ENCODE measurements at regions not wholly inside any gene's neighbourhood (a gene's known extent, or its start where the extent isn't known, plus 50 kb on each side); places are given as distances from the start of the nearest gene placed in this dataset.

- Mint-ChIP-seq H3K9me3 (no peaks in the 10 kb centered on the region), H3K27ac (no peak overlapping the region), H3K36me3 (ENCODE audit: low read depth) (no peaks in the 10 kb centered on the region), H3K4me3 (no peak overlapping the region), H3K4me1 (no peaks in the 10 kb centered on the region), H3K27me3 (ENCODE audit: insufficient read depth) (peaks cover 3% of the 10 kb centered on the region)
- WGBS, 2 experiments (ENCODE audit: insufficient coverage in 1 of 2, insufficient read length in 1 of 2), result 100% methylated on average over 1 to 7 of the region's 9 CpGs
- Histone ChIP-seq H3K4me1 (ENCODE audit: control insufficient read depth, insufficient read depth, low read length) (no peaks in the 10 kb centered on the region), H3K9me3 (ENCODE audit: control insufficient read depth, low read length) (no peaks in the 10 kb centered on the region), H3K27ac (ENCODE audit: low read depth, low read length) (no peak overlapping the region), H3K27me3 (ENCODE audit: control insufficient read depth, insufficient read depth, low read length, poor library complexity, severe bottlenecking) (no peaks in the 10 kb centered on the region), H3K4me3 (ENCODE audit: low read length) (no peak overlapping the region), H3K9ac (ENCODE audit: extremely low read depth, low read length, poor library complexity, severe bottlenecking) (no peak overlapping the region), H3K36me3 (ENCODE audit: control insufficient read depth, insufficient read depth, low read length) (no peaks in the 10 kb centered on the region)
- no peak for DNase-seq
- TF ChIP-seq, protein P1, sequence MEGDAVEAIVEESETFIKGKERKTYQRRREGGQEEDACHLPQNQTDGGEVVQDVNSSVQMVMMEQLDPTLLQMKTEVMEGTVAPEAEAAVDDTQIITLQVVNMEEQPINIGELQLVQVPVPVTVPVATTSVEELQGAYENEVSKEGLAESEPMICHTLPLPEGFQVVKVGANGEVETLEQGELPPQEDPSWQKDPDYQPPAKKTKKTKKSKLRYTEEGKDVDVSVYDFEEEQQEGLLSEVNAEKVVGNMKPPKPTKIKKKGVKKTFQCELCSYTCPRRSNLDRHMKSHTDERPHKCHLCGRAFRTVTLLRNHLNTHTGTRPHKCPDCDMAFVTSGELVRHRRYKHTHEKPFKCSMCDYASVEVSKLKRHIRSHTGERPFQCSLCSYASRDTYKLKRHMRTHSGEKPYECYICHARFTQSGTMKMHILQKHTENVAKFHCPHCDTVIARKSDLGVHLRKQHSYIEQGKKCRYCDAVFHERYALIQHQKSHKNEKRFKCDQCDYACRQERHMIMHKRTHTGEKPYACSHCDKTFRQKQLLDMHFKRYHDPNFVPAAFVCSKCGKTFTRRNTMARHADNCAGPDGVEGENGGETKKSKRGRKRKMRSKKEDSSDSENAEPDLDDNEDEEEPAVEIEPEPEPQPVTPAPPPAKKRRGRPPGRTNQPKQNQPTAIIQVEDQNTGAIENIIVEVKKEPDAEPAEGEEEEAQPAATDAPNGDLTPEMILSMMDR (conservative IDR thresholded peaks at IDR 0.05), result no peak
Observed at GRCh38 chrX:96445531-96446065, 239.0 kb upstream of the DIAPH2 start.

- WGBS, 2 experiments (ENCODE audit: insufficient coverage in 1 of 2, insufficient read length in 1 of 2), result 83% methylated on average over 2 of the region's 3 CpGs; no CpG with 5 or more reads in 1 of the 2 experiments
- H3K9me3 Mint-ChIP-seq, result no peaks in the 10 kb centered on the region
- no peaks in the 10 kb centered on the region for H3K36me3 Mint-ChIP-seq (ENCODE audit: low read depth)
- no peak overlapping the region for H3K27ac Mint-ChIP-seq
- Histone ChIP-seq H3K27me3 (ENCODE audit: control insufficient read depth, insufficient read depth, low read length, poor library complexity, severe bottlenecking) (no peaks in the 10 kb centered on the region), H3K4me1 (ENCODE audit: control insufficient read depth, insufficient read depth, low read length) (no peaks in the 10 kb centered on the region), H3K4me3 (ENCODE audit: low read length) (no peak overlapping the region), H3K36me3 (ENCODE audit: control insufficient read depth, insufficient read depth, low read length) (no peaks in the 10 kb centered on the region), H3K27ac (ENCODE audit: low read depth, low read length) (no peak overlapping the region), H3K9ac (ENCODE audit: extremely low read depth, low read length, poor library complexity, severe bottlenecking) (no peak overlapping the region), H3K9me3 (ENCODE audit: control insufficient read depth, low read length) (no peaks in the 10 kb centered on the region)
- TF ChIP-seq, protein P1 (conservative IDR thresholded peaks at IDR 0.05), result no peak
- no peaks in the 10 kb centered on the region for H3K4me1 Mint-ChIP-seq
- DNase-seq, result no peak
- H3K27me3 Mint-ChIP-seq (ENCODE audit: insufficient read depth), result no peaks in the 10 kb centered on the region
- H3K4me3 Mint-ChIP-seq, result no peak overlapping the region
Observed at GRCh38 chrX:96446524-96446923, 238.1 kb upstream of the DIAPH2 start.

DNA sequence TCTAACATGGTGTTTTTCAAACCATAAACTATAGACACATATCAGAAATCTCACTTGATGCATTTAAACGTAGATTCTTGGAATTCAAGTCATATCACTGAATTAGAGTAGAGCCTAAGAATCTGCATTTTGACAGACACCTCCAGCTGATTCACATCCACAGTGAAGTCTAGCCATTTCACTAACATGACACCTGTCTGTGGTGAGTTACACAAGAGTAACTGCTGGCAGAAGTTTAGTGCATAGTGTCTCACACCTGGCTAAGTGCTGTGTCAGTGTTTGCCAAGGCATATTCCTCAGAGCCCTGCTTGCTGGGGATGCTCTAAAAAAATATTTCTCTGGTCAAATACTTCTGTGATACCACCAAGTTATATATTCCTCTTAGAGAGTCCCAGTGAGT, 237.5 kb upstream of the DIAPH2 start:
- 93% methylated on average over 1 of the region's 1 CpG; no CpG with 5 or more reads in 1 of the 2 experiments for WGBS, 2 experiments (ENCODE audit: insufficient coverage in 1 of 2, insufficient read length in 1 of 2)
- Mint-ChIP-seq H3K27me3 (ENCODE audit: insufficient read depth) (no peaks in the 10 kb centered on the region), H3K4me1 (no peaks in the 10 kb centered on the region), H3K36me3 (ENCODE audit: low read depth) (no peaks in the 10 kb centered on the region), H3K9me3 (no peaks in the 10 kb centered on the region), H3K27ac (no peak overlapping the region), H3K4me3 (no peak overlapping the region)
- no peaks in the 10 kb centered on the region for H3K36me3 ChIP-seq (ENCODE audit: control insufficient read depth, insufficient read depth, low read length)
- H3K4me1 ChIP-seq (ENCODE audit: control insufficient read depth, insufficient read depth, low read length), result no peaks in the 10 kb centered on the region
- no peak overlapping the region for H3K27ac ChIP-seq (ENCODE audit: low read depth, low read length)
- TF ChIP-seq, protein P1 (conservative IDR thresholded peaks at IDR 0.05), result no peak
- H3K9ac ChIP-seq (ENCODE audit: extremely low read depth, low read length, poor library complexity, severe bottlenecking), result no peak overlapping the region
- H3K4me3 ChIP-seq (ENCODE audit: low read length), result no peak overlapping the region
- H3K27me3 ChIP-seq (ENCODE audit: control insufficient read depth, insufficient read depth, low read length, poor library complexity, severe bottlenecking), result no peaks in the 10 kb centered on the region
- DNase-seq, result no peak
- no peaks in the 10 kb centered on the region for H3K9me3 ChIP-seq (ENCODE audit: control insufficient read depth, low read length)

Data from endodermal cell (in vitro differentiated cells).